ENCODE measurements at regions not wholly inside any gene's neighbourhood (a gene's known extent, or its start where the extent isn't known, plus 50 kb on each side); places are given as distances from the start of the nearest gene placed in this dataset.
"Not testable (repeated sequence)": the region's sequence is repeated elsewhere in the genome, so short reads cannot be mapped to it uniquely, and the experiment has no call there.

- no peak for DNase-seq (ENCODE audit: low spot score)
Measured at GRCh38 chr6:113777601-113778000, 79.5 kb upstream of the MARCKS start.

- DNase-seq (ENCODE audit: low spot score), result no peak
Measured at GRCh38 chr6:113779656-113780055, 77.5 kb upstream of the MARCKS start.

- DNase-seq (ENCODE audit: low spot score), result no peak
Measured at GRCh38 chr6:113782636-113783035, 74.5 kb upstream of the MARCKS start.

DNA sequence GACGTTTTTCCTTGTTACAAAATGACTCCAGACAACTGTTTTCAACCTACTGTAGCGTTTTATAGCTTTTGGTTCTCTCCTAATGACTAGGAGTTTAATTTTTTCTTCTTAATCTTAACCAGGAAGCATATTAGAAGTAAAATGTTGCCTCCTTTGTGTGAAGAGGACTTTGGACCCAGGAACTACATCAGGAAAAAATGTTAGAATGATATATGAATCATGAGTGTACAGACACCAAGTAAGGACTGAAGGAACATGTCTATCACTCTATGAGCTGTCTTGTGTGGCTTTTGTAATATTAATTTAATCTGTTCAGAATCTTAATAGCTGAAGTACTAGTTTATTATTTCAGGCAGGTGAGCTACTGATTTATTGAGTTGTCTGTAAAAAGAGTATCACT lies 71.0 kb upstream of the MARCKS start:
- DNase-seq (ENCODE audit: low spot score), result no peak

DNA sequence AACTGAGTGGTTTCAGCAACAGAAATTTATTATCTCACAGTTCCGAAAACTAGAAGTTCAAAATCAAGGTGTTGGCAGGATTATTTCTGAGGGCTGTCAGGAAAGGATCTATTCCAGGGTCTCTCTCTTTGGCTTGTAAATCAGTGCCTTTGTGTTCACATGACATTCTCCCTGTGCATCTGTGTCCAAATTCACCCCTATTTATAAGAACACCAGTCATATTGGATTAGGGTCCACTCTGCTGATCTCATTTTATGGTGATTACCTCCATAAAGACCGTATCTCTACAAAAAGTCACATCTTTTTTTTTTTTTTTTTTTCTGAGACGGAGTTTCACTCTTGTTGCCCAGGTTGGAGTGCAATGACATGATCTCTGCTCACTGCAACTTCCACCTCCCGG lies 68.6 kb upstream of the MARCKS start:
- DNase-seq (ENCODE audit: low spot score), result no peak

DNA sequence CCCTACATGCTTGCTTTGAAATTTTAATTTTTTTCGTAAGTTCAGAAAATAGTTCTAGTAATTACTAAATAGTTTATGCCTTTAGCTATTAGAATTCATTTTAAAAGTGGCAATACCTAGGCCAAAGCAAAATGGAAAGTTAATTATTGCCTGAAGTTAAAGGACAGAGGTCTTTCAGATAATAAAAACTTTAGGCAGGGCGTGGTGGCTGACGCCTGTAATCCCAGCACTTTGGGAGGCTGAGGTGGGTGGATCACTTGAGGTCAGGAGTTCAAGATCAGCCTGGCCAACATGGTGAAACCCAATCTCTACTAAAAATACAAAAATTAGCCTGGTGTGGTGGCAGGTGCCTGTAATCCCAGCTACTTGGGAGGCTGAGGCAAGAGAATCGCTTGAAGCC lies 65.9 kb upstream of the MARCKS start:
- not testable (repeated sequence) for DNase-seq (ENCODE audit: low spot score)

GRCh38 chr6:113795371-113795770 lies 61.8 kb upstream of the MARCKS start:
- not testable (repeated sequence) for DNase-seq (ENCODE audit: low spot score)

- no peak for DNase-seq (ENCODE audit: low spot score)
Measured at GRCh38 chr6:113796038-113796437, 61.1 kb upstream of the MARCKS start.

DNA sequence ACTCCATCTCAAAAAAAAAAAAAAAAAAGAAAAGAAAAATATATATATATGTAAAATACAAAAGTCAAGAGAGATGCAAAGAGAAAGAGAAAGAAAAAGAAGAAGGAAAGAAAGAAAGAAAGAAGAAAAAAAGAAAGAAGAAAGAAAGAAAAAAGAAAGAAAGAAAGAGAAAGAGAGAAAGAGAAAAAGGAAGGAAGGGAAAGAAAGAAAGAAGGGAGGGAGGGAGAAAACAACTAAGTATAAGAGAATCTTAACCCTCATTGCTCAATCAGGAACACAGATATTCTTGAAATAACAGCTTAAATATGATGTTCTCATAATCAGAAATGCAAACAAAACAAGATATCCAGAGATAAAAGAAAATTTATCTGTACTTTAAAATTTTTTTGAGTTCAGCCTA lies 54.4 kb upstream of the MARCKS start:
- DNase-seq (ENCODE audit: low spot score), result no peak

DNA sequence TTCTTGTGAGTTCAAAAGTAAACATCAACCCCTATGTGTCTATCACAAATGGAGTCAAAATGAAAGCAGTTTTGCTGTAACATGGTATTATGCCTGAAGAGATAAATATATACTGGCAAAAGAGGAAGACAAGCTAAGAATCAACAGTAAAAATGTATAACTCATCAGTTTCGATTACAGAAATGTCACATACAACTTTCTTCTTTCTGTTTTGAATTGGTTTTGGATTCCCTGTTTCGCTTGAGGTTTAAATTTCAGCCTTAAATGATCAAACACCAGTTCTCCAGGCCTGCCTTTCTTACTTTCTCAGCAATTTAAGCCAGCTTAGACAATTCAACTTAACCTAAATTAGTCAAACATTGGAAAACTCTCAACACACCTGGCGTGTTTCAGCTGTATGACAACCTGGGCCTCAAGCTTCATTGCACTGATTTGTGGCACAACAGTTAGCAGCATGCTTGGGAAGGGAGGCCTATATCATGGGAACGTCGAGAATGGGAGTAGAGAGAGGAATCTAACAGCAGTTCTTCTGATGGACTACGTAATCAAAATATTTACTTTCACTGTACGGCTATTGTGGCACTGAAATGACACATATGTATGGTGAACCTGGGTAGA lies 51.9 kb upstream of the MARCKS start:
- peak; percentile 15 for DNase-seq (ENCODE audit: low spot score)

DNA sequence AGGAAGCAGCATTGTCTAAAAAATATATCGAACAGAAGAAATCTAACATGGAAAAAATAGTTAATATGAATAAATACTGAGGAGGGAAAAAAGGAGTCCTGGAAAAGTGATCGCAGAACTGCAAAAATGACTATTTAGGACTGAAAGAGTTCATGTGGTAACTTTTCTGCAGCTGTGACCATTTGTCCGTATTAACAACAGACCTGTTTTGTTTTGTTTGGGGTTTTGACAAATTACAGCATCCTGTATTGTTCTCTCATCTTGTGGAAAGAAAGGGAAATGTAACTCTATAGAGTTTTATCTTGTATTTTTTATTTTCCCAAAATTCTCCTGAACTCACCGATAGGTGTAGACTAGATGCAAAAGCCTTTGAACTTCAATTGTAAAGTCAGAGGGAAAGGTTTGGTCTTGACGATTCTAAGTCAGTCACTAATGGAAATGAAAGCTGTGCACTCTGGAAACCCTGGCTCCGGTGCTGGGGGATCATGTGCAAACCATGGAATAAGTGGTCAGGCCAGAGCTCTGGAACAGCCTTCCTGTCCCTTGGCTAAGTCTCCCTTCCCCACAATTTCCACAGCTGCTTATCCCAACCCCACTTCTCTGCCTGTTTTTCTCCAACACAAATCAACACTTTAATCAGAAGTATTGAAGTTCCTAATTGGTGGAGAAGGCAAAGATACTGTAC lies 51.2 kb upstream of the MARCKS start:
- no peak for DNase-seq (ENCODE audit: low spot score)

All from umbilical cord (tissue), 1 donor.